KBM-7 (cell line): ENCODE measurements at regions not wholly inside any gene's neighbourhood (a gene's known extent, or its start where the extent isn't known, plus 50 kb on each side); places are given as distances from the start of the nearest gene placed in this dataset.

Source experiments
- DNase-seq: peaks from one replicate; pipeline ENCODE4 v3.0.0-alpha.2; 2015
- in situ Hi-C: fragments of 300-500 bp; cut with MboI; formaldehyde crosslinking; loops from 2 replicates; pipeline ENCODE4 v1.14.3; 2020; ENCODE audit warnings: low sequenced_read_pairs, low pct_unique_long_range_greater_than_20kb, mixed read lengths

DNA sequence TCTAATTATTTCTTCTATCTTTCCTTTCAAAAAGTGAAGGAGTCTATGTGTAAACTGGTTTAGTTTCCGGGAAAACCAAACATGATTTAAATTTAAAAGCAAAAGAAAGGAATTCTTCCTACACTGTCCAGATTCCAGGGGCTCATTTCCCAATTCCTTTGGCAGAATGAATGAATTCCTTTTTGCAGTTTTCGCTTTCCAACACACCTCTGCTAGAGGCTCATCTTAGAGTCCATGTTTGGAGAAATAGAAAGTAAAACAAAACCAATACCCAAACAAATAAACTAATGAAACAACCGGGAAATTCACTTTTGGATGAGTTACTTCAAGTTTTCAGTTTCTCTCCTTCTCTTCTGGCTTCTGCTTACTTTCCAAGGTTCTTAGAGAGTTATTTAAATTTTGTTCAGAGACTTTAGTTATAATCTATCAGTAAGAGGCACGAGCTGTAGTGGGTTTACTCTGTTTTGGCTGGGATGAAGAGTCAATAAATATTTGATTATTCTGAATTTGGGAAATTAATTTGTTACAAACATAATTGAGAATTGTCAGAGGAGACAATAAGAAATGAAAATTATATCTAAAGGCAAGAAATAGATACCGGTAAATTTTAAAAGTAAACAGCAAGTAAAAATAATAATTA lies 365.0 kb upstream of the CDH9 start:
- no peak for DNase-seq
- in situ Hi-C loops = no loop called here

DNA sequence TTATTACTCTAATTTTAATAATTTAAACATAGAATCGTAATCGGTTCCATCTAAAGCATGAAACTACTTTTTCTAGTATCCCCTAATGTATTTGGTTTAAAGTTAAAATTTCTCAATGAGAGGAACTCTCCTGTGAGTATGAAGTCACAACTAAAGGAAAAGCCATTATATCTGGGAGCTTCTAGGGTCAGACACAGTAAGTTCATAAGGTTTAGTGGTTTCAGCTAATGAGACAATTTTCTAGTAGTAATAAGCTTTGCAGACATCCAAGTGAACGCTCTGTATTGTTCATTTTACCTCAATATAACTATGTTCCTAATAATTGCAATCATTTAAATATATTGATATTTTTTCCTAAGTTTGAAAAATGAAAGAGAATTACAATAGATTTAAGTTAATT lies 364.4 kb upstream of the CDH9 start:
- DNase-seq = no peak

DNA sequence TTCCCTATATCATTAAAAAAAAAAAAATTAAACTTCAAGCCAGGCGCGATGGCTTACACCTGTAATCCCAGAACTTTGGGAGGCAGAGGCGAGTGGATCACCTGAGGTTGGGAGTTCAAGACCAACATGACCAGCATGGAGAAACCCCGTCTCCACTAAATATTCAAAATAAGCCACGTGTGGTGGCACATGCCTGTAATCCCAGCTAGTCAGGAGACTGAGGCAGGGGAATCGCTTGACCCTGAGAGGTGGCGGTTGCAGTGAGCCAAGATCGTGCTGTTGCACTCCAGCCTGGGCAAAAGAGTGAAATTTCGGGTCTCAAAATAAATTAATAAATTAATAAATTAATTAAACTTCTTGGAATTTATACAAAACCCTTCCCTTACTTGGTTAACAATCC lies 358.6 kb upstream of the CDH9 start:
- in situ Hi-C loops = no loop called here
- no peak for DNase-seq

More for the DNA sequence above, 364.4 kb upstream of the CDH9 start:
- in situ Hi-C loops = no loop called here

DNA sequence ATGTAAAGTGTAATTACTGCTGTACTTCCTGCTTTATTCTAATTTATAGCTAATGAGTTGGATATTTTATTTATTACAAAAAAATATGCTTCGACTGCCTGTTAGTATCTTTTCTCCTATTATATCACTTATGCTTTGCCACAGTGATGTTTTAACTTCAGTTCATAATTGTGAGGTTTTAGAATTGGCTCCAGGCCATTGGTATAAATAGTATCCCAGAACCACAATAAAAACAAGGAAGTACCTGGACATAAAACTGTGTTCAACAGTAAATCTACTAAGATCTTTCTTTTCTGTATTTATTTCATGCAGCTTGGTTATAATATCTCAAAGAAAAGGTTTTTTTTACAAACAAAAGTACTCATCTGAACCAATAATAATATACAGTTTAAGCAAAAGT lies 354.3 kb upstream of the CDH9 start:
- DNase-seq = no peak
- in situ Hi-C loops = no loop called here

DNA sequence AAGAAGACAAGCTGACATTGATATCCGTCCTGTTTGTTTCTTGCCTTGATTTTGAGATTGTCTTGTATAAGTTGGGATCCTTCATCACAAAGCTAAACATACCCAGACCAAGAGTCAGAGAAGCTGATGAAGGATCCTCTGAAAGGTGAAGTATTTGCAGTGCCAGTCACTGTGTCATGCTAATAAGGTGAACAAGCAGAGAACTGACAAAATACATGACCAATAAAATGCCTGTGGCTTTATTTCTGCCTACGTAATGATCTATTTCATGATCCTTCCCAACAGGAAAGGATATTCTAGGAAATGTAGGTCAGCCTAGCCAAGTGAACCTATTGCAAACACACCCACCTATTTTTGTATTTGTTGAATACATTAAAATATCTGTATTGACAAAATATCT lies 351.3 kb upstream of the CDH9 start:
- in situ Hi-C loops = no loop called here
- DNase-seq = no peak

DNA sequence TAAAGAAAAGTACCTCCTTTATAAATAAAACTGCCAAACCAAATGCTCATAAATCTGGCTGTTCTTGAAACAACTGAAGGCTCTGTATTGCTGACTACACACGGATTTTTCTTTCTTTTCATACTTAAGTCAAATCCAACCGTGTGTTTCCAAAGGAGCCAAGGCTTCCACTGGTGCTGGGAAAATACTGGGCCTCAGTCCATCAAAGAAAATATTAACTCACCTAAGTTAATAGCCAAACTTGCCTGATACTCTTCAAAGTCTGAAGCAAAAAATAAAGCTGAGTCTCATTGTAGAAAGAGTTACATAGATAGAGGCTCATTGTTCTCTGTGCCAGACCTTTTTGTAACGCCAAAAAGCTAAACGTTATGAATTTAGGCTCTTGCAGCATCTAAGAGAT lies 350.4 kb upstream of the CDH9 start:
- in situ Hi-C loops = no loop called here
- no peak for DNase-seq

DNA sequence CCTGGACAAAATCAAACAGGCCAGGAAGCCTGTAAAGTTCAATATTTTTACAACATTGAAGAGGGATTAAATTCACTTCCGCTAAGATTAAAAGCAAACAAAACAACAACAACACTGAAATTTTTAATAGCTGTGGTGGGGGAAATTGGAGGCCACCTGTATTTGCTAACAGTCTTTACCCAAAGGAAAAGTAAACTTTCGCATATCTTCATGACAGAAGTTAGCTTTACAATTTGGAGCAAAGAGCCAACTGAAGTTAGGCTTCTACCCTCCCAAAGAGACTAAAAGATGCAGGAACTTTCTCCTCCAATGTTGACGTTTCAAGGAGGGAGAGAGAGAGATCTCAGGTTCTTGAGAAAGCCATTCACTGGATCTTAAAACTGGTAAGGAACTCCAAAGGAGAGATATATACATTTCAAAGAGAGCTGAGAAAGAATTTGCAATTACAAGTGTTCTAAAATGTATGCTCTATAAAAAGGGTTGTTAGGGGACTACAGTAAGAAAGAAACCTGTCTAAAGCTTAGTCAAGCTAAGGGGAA lies 349.2 kb upstream of the CDH9 start:
- DNase-seq = no peak
- in situ Hi-C loops = no loop called here

DNA sequence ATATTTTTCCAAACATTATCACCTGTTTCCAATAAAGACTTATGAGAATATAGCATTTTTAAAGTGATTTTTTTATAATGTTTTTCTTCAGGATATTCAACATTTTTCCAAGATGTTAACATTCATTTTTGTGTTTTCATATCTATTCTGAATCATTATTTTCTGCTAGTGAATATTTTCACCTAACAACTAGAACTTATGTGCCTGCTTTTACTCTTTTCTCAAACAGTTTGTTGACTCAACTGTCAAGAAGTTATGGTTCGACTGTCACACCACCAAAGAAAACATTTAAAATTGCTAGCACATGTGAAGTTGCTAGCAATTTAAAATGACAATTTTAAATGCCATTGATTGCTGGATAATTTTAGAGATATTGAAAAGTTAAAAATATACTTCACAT lies 343.3 kb upstream of the CDH9 start:
- in situ Hi-C loops = no loop called here
- DNase-seq = no peak

DNA sequence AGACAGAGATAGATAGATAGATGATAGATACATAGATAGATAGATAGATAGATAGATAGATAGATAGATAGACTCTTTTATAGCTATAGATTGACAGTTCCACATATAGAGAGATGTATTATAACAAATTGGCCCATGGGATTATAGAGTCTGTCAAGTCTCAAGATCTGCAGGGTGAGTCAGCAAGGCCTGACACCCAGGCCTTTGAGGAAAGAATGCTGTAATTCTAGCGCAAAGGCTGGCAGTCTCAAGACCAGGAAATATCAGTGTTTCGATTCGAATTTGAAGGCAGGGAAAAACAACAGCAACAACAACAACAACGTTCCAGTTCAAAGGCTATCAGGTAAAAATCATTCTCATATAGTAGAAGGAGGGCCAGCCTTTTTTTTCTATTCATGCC lies 339.2 kb upstream of the CDH9 start:
- in situ Hi-C loops = no loop called here
- DNase-seq = no peak

DNA sequence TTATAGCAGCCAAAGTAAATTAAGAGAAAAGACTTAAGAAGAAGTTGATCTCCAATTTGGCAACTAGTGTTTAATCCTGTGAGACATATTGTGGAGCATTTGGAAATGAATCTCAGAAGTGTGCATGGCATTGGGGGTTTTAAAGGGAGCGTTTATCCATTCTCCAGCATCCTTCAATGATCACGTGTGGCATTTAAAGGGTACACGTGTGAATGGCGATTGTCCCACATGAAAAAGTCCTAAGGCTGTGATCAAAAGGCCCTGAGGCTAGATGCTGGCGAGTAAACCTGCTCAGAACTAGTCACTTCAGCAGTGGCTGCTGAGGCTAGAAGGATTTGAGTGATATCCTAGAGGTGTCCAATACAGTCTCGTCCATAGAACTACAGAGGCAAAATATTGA lies 315.6 kb upstream of the CDH9 start:
- in situ Hi-C loops = no loop called here

DNA sequence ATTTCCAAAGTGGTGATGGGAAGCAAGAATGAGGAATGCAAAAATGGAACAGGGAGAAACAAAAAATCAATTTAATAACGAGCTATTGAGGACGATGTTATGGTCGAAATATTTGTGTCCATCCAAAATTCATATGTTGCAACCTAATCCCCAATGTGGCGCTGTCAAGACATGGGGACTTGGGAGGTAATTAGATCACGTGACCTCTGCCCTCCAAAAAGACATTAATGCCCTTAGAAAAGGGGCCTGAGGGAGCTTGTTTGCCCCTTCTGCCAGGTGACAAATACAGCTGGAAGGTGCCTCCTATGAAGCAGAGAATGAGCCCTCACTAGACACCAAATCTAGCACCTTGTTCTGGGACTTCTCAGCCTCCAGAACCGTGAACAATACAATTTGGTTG lies 315.2 kb upstream of the CDH9 start:
- no peak for DNase-seq
- in situ Hi-C loops = no loop called here

More for the DNA sequence above, 315.6 kb upstream of the CDH9 start:
- no peak for DNase-seq

DNA sequence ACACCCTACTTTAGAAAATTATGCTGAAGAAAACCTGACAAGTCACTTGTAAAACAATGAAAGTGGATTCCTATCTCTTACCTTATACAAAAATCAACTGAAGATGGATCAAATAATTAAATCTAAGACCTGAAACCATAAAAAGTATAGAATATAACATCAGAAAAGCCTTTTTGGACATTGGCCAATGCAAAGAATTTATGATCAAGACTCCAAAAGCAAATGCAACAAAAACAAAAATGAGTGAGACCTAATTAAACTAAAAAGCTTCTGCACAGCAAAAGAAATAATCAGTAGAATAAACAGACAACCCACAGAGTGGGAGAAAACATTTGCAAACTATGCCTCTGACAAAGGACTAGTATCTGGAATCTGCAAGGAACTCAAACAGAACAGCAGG lies 303.0 kb upstream of the CDH9 start:
- no peak for DNase-seq
- in situ Hi-C loops = no loop called here

DNA sequence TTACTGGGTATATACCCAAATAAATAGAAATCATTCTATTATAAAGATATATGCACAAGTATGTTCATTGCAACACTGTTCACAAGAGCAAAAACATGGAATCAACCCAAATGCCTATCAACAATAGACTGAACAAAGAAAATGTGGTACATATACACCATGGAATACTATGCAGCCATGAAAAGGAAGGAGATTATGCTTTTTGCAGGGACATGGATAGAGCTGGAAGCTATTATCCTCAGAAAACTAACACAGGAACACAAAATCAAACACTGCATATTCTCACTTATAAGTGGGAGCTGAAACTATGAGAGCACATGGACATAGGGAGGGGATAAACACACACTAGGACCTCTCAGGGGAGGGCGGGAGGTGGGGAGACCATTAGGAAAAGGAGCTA lies 298.4 kb upstream of the CDH9 start:
- in situ Hi-C loops = no loop called here

DNA sequence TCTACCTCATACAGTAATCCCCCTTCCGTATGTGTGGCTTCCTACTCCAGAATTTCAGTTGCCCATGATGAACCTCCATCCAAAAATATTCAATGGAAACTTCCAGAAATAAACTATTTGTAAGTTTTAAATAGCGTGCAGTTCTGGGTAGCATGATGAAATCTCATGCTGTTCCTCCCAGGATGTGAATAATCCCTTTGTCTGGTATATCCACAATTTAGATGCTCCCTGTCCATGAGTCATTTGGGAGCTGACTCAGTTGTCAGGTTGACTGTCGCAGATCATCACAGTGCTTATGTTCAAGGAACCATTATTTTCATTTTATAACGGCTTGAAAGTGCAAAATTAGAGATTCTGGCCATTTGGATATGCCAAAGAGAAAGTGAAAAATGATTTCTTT lies 290.1 kb upstream of the CDH9 start:
- DNase-seq = no peak
- in situ Hi-C loops = no loop called here

More for the DNA sequence above, 298.4 kb upstream of the CDH9 start:
- no peak for DNase-seq

DNA sequence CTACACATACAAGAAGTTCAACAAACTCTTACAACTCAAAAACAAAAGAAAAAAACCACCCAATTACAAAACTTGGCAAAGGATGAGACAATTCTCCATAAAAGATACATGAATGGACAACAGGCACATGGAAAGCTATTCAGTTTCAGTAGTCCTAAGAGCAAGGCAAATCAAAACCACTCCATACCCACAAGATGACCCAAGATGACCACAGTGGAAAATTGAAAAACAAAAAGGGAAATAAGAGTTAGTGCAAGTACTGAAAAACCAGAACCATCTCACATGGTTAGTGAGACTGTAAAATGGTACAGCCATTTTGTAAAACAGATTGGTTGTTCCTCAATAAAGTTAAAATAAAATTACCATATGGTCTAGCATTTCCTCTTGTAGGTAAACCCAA lies 287.1 kb upstream of the CDH9 start:
- in situ Hi-C loops = no loop called here
- DNase-seq = no peak

DNA sequence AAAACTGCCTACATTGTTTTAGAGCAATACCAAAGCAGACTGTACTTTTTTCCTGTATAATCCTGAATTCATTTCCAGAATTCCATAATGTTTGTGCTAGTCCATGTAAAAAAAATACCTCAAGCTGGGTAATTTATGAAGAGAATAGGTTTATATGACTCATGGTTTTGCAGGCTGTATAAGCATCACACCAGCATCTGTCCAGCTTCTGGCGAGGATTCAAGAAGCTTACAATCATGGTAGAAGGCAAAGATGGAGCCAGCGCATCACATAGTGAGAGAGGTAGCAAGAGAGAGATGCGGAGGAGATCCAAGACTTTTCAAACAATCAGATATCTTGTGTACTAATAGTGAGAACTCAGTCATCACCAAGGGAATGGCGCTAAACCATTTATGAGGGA lies 280.3 kb upstream of the CDH9 start:
- no peak for DNase-seq
- in situ Hi-C loops = no loop called here

DNA sequence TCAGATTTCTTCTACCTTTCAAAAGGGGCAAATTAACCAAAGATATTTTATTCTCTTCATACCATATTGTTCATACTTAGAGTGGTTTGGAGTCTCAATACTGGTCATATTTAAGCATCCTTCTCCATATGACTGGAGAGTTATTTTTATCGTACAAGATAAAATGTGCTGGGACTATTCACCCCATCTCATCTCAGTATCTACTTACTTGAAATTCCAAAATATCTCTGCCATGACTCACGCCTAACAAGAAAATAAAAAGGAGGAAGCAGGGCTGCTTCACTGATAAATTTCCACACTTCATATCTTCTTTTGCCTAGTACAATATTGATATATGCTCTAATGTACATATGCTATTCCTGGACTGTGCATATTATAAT lies 277.9 kb upstream of the CDH9 start:
- no peak for DNase-seq
- in situ Hi-C loops = no loop called here

DNA sequence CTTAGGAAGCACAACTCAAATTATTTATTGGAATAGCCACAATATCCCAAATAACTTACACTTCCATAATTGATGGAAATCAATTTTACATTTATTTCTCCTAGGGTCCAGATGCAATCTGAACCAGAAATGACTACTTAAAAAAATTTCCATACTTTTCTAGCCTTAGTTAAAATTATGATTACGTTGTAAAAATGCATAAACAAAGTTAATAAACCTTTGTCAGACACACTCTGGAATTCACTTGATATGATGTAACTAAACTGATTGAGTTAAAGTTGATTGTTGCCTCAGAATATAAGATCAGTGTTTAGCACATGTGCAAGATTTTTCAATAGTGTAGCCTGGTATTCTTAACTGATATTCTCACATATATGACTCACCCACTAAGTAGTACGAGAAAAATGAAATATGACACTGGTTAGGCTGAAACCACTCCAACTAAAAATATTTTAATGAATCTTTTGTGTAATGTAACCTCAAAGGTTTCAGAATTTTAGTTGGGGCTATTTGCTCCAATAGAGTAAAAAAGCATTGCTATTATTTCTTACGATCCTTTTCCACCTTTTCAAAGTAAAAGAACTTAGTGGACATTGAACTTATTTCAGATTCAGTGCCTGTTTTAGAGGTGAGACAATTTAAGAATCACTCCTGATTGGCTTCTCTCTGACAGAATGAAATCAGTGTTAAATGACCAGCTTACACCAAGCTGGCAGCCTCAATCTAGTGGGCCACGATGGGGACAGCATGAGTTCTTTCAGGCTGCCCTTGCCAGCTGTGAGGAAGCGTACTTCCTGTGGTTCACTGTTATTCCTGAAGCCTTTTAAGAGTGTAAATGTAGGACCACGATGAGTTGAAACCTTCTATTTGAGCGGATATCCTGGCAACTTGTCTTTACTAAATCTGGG lies 277.2 kb upstream of the CDH9 start:
- no peak for DNase-seq
- in situ Hi-C loops = no loop called here

DNA sequence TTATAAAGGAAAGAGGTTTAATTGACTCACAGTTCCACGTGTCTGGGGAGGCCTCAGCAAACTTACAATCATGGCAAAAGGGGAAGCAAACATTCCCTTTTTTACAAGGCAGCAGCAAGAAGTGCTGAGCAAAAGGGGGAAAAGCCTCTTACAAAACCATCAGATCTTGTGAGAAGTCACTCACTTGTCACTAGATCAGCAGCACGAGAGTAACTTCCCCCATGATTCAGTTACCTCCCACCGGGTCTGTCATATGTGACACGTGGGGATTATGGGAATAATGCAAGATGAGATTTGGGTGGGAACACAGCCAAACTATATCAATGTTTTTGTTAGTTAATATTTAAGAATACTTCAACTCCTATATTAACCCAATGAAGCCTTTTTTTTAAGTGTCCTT lies 275.2 kb upstream of the CDH9 start:
- DNase-seq = no peak
- in situ Hi-C loops = no loop called here

DNA sequence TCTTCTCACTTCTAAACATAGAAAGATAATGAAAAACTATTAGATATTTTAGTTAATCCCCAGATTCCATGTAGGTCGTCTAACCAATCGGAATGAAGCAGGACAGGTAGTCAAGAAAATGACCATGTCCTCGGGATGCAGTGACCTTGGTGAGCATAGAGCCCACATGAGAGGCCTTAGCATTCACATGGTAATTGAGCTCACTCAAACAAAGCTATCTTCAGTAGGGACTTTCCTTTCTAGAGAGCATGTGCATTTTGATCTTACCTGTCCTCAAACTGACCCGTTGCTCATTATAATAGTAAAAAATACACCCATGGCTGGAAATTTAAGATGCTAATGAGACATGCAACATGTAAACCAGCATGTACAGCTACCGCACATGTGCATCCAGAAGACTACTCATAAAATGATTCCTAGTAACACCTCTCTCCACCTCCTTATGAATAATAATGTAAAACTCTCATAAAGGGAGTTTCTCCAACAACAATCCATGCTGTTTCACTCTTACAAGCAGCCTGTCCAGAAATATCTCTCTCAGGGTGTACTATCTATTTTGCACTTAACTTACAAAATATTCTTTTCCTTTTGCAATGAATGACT lies 274.0 kb upstream of the CDH9 start:
- no peak for DNase-seq

More for the DNA sequence above, 274.0 kb upstream of the CDH9 start:
- in situ Hi-C loops = no loop called here
